NB4 (cell line): ENCODE measurements at regions not wholly inside any gene's neighbourhood (a gene's known extent, or its start where the extent isn't known, plus 50 kb on each side); places are given as distances from the start of the nearest gene placed in this dataset.
"Not testable (repeated sequence)": the region's sequence is repeated elsewhere in the genome, so short reads cannot be mapped to it uniquely, and the experiment has no call there.

Source experiments
- DNase-seq: peaks from one replicate; pipeline ENCODE4 v3.0.0; 2010; ENCODE audit warnings: low read depth
- H3K4me3 ChIP-seq: one replicate; pipeline ENCODE4 v1.5.1; 2011; ENCODE audit warnings: mild to moderate bottlenecking, low read depth, low read length, moderate library complexity
- MYC ChIP-seq: IDR thresholded peaks from 2 replicates; pipeline ENCODE4 v1.6.1; 2011; ENCODE audit warnings: low read depth, low read length
- POLR2A ChIP-seq: IDR thresholded peaks from 2 replicates; pipeline ENCODE4 v1.6.1; 2011; ENCODE audit warnings: mild to moderate bottlenecking; ENCODE audit not compliant: insufficient read length; ENCODE audit errors: extremely low read depth
- TF ChIP-seq, protein P1 (sequence below): IDR thresholded peaks from one replicate; pipeline ENCODE4 v1.5.1; 2012; ENCODE audit warnings: low read depth, low read length
- TF ChIP-seq, protein P2 (sequence below): IDR thresholded peaks from 2 replicates; pipeline ENCODE4 v1.6.1; 2011; ENCODE audit warnings: low read depth, low read length

DNA sequence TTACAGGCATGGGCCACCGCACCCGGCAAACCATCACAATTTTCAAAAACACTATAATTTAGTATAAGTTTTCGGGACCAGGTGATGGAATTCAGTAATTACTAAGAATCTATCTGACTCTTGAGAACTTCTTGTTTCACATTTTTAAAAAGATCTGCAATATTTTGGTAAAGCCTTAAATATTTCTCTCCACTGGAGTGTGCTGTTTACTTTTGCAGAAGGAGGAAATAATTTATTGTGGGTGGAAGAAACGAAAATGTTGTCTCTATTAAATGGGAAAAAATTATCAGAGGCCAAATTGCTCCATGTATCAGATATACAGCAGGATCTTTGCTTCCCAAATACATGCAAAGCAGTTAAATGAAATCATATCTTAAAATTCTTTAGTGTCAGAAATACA lies 566.8 kb upstream of the CYLC2 start:
- no peak for TF ChIP-seq MYC
- TF ChIP-seq, protein P1, sequence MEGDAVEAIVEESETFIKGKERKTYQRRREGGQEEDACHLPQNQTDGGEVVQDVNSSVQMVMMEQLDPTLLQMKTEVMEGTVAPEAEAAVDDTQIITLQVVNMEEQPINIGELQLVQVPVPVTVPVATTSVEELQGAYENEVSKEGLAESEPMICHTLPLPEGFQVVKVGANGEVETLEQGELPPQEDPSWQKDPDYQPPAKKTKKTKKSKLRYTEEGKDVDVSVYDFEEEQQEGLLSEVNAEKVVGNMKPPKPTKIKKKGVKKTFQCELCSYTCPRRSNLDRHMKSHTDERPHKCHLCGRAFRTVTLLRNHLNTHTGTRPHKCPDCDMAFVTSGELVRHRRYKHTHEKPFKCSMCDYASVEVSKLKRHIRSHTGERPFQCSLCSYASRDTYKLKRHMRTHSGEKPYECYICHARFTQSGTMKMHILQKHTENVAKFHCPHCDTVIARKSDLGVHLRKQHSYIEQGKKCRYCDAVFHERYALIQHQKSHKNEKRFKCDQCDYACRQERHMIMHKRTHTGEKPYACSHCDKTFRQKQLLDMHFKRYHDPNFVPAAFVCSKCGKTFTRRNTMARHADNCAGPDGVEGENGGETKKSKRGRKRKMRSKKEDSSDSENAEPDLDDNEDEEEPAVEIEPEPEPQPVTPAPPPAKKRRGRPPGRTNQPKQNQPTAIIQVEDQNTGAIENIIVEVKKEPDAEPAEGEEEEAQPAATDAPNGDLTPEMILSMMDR: no peak
- TF ChIP-seq POLR2A: no peak
- TF ChIP-seq, protein P2, sequence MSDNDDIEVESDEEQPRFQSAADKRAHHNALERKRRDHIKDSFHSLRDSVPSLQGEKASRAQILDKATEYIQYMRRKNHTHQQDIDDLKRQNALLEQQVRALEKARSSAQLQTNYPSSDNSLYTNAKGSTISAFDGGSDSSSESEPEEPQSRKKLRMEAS: no peak
- no peak for DNase-seq
- H3K4me3 ChIP-seq: no peak overlapping the region

DNA sequence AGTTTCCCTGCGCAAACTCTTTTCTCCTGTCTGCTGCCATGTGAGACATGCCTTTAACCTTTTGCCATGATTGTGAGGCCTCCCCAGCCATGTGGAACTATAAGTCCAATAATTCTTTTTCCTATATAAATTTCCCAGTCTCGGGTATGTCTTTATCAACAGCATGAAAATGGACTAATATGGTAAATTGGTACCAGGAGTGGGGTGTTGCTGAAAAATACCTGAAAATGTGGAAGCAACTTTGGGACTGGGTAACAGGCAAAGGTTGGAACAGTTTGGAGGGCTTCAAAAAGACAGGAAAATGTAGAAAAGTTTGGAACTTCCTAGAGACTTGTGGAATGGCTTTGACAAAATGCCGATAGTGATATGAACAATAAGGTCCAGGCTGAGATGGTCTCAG lies 578.9 kb upstream of the CYLC2 start:
- H3K4me3 ChIP-seq: not testable (repeated sequence)

DNA sequence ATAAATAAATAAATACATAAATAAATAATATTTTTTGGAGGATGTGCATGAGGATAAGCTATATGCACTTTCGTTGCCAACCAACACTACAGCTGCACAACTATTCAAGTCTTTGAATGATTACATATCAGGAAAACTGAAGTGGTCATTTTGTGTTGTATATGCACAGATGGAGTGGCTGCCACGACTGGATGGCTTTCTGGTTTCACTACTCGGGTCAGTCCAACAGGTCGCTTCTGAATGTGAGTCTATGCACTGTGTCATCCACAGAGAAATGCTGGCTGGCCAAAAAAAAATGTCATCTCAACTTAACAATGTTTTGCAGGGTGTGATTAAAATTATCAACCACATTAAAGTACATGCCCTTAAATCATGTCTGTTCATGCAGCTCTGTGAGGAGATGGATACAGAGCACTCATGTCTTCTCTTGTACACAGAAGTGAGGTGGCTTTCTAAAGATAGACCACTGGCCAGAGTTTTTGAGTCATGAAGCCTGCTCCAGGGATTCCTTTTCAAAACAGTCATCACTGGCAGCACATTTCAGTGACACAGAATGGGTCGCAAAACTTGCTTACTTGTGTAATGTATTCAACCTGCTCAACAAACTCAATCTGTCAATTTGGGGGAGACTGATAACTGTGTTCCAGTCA lies 589.8 kb upstream of the CYLC2 start:
- DNase-seq: no peak
- H3K4me3 ChIP-seq: no peak overlapping the region
- TF ChIP-seq POLR2A (no peak), MYC (no peak)
- TF ChIP-seq, protein P2: no peak
- TF ChIP-seq, protein P1: no peak

More for the DNA sequence above, 578.9 kb upstream of the CYLC2 start:
- not testable (repeated sequence) for DNase-seq

DNA sequence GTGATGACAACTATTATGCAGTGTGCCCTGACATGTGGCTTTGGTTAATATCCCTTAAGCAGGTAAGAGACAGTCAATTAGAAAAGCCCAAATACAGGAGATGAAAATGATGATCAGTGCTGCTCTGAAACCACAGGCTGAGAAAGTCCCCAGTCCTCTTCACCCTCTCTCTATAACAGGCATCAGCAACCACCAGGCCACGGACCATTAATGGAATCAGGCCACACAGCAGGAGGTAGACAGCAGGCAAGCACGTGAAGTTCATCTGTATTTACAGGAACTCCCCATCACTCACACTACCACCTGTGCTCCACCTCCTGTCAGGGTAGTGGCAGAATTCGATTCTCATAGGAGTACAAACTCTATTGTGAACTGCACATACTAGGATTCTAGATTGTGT lies 591.6 kb upstream of the CYLC2 start:
- no peak overlapping the region for H3K4me3 ChIP-seq
- DNase-seq: no peak
- no peak for TF ChIP-seq MYC
- TF ChIP-seq, protein P1: no peak
- no peak for TF ChIP-seq POLR2A
- TF ChIP-seq, protein P2: no peak

DNA sequence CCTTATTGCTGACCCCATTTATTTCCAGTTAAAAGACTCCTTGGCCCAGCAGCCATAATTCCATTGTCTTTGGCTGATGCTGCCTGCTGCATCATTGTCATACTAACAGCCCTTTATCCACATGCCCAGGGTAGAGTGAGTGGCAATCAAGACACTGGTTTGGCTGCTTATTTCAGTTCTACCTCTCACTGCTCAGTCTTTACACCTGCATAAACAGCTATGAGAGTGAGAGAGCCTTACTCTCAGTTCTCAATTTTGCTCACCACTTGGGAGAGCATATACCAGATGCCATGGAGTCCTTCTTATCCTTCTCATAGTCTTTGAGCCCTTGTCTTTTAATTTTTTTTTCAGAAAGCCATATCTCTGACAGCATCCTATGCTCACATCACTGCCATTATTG lies 596.9 kb upstream of the CYLC2 start:
- TF ChIP-seq, protein P1: no peak
- TF ChIP-seq, protein P2: no peak
- TF ChIP-seq POLR2A (no peak), MYC (no peak)
- no peak for DNase-seq
- no peak overlapping the region for H3K4me3 ChIP-seq

DNA sequence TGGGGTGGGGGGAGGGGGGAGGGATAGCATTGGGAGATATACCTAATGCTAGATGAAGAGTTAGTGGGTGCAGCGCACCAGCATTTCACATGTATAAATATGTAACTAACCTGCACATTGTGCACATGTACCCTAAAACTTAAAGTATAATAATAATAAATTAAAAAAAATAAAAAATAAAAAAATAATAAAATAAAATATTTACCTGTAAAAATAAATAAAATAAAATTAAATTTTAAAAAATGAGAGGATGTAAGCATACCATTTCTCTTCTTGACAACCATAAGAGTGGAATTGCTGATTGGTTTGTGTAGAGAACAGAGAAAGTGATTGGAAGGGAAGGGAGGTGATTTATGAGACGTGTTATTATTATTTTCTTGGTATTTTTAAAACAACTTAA lies 609.5 kb upstream of the CYLC2 start:
- not testable (repeated sequence) for DNase-seq, H3K4me3 ChIP-seq

DNA sequence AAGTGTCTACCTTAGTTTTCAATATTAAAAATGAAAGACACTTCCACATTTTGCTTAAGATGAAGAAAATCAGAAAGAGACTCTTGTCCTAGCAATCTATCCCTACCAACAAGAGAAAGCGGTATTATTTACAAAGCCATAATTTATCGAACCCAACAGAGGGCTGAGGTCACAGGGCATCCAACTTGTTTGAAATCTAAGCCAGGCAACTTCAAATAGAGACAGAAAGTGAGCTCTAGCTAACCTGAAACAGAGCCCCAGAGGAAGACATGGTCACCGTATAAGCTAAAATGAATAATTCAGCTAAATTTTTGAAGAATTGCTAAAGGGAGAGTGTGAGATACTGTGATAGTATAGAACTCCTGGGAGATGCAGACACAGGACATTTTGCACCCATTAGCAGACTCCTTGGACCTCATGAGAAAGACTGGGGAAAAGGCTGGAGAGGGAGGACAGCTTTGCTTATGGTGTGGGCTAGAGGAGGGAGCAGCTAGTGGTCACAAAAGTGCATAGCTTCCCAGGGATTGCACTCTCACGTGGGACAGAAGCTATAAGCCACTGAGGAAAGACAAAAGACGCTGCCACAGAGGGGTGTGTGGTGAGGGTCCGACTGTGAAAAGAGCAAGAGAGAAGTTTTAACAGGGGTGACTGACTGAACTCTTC lies 624.2 kb upstream of the GRIN3A start:
- TF ChIP-seq, protein P2: no peak
- TF ChIP-seq, protein P1: no peak
- TF ChIP-seq POLR2A: no peak
- no peak for TF ChIP-seq MYC
- H3K4me3 ChIP-seq: no peak overlapping the region
- no peak for DNase-seq
